HCT116 (cell line): ENCODE measurements at regions not wholly inside any gene's neighbourhood (a gene's known extent, or its start where the extent isn't known, plus 50 kb on each side); places are given as distances from the start of the nearest gene placed in this dataset.

Experiments used
- ATAC-seq: fragments of 200-7000 bp; cut with Tn5 transposase; 2 replicates; pipeline ENCODE4 v1.9.1; 2020; ENCODE audit warnings: mild to moderate bottlenecking, moderate library complexity
- BruUV-seq: library from RNA; stranded (reverse); fragments of 400-500 nt; replicated peaks from 2 replicates; lab custom pipeline; 2021; lab: Mats Ljungman, UMichigan
- CTCF ChIA-PET: fragments of 300-600 bp; sonication (Branson Sonifier 250); formaldehyde crosslinking; loops from one replicate; lab custom pipeline; 2021; ENCODE audit warnings: antibody characterized with exemption; lab: Charles Lee
- POLR2A ChIA-PET: fragments of 300-600, 350-600 bp; sonication (Branson Sonifier 250); formaldehyde crosslinking; loops from one replicate; lab custom pipeline; 2021; ENCODE audit warnings: antibody characterized with exemption; lab: Charles Lee
- RAD21 ChIA-PET, 2 experiments: fragments of 300-600 bp; sonication (Branson Sonifier 250); formaldehyde crosslinking; loops; one replicate each; lab custom pipeline; 2023; ENCODE audit warnings: low total read pairs in 2 of 2; ENCODE audit not compliant: uncharacterized antibody in 2 of 2, unreplicated experiment in 2 of 2, low non-redundant PET in 1 of 2; lab: Charles Lee
- DNase-seq: peaks from one replicate; pipeline ENCODE4 v3.0.0-alpha.2; 2010; ENCODE audit warnings: low read depth, low spot score
- H2AFZ ChIP-seq: fragments of 200-600 bp; shearing (Covaris generic), sonication (generic); 2 replicates; pipeline ENCODE4 v1.6.1; 2017; ENCODE audit warnings: low read depth, mixed run types, mixed read lengths, antibody characterized with exemption, low read length; ENCODE audit not compliant: poor library complexity, severe bottlenecking
- H3K27ac ChIP-seq: 2 replicates; pipeline ENCODE4 v1.5.1; 2012; ENCODE audit warnings: low read depth, low read length
- H3K27me3 ChIP-seq: fragments of 200-600 bp; sonication (generic); 2 replicates; pipeline ENCODE4 v1.6.1; 2016; ENCODE audit warnings: mixed run types, low read length, mixed read lengths; ENCODE audit not compliant: insufficient read depth
- H3K36me3 ChIP-seq, 2 experiments: fragments of 200-500 bp in 1 of 2; fragments of 200-600 bp in 1 of 2; sonication (Bioruptor generic) in 1 of 2; sonication (generic) in 1 of 2; 2 replicates each; pipeline versions ENCODE4 v1.5.1 to v1.6.1; 2014 to 2016; ENCODE audit warnings: low read length in 2 of 2, inconsistent platforms in 1 of 2, mixed read lengths in 1 of 2, mixed run types in 1 of 2; ENCODE audit not compliant: insufficient read depth in 2 of 2, control insufficient read depth in 1 of 2
- H3K4me1 ChIP-seq, 2 experiments: fragments of 200-600 bp in 1 of 2; sonication (generic) in 1 of 2; 2 replicates each; pipeline versions ENCODE4 v1.5.1 to v1.6.1; 2012 to 2017; ENCODE audit warnings: low read length in 2 of 2, inconsistent platforms in 1 of 2, mild to moderate bottlenecking in 1 of 2, mixed read lengths in 1 of 2, mixed run types in 1 of 2, moderate library complexity in 1 of 2; ENCODE audit not compliant: insufficient read depth in 2 of 2, control insufficient read depth in 1 of 2
- H3K4me2 ChIP-seq: fragments of 200-600 bp; sonication (generic); 2 replicates; pipeline ENCODE4 v1.6.1; 2017; ENCODE audit warnings: mixed run types, low read length, mixed read lengths
- H3K4me3 ChIP-seq, 2 experiments: fragments of 200-600 bp in 1 of 2; sonication (generic) in 1 of 2; replicated peaks in 1 of 2; 2 replicates each; pipeline ENCODE4 v1.5.1; 2011 to 2016; ENCODE audit warnings: low read length in 2 of 2, control low read depth in 1 of 2, low read depth in 1 of 2, mild to moderate bottlenecking in 1 of 2, mixed read lengths in 1 of 2, mixed run types in 1 of 2
- H3K79me2 ChIP-seq: fragments of 200-600 bp; sonication (generic); 2 replicates; pipeline ENCODE4 v1.6.1; 2017; ENCODE audit warnings: mild to moderate bottlenecking, mixed run types, low read length, moderate library complexity, mixed read lengths; ENCODE audit not compliant: insufficient read depth
- H3K9ac ChIP-seq: fragments of 200-600 bp; sonication (generic); 2 replicates; pipeline ENCODE4 v1.6.1; 2016; ENCODE audit warnings: low read length, mixed read lengths
- H3K9me2 ChIP-seq: fragments of 200-600 bp; sonication (generic), shearing (Covaris generic); 2 replicates; pipeline ENCODE4 v1.6.1; 2017; ENCODE audit warnings: mixed run types, mild to moderate bottlenecking, moderate library complexity; ENCODE audit not compliant: insufficient read depth
- H3K9me3 ChIP-seq, 2 experiments: fragments of 200-500 bp in 1 of 2; fragments of 200-600 bp in 1 of 2; sonication (Bioruptor generic) in 1 of 2; sonication (generic) in 1 of 2; 2 replicates each; pipeline ENCODE4 v1.6.1; 2014 to 2017; ENCODE audit warnings: low read length in 2 of 2, mixed read lengths in 2 of 2, inconsistent platforms in 1 of 2, low read depth in 1 of 2, mild to moderate bottlenecking in 1 of 2, mixed run types in 1 of 2, moderate library complexity in 1 of 2; ENCODE audit not compliant: control insufficient read depth in 1 of 2, insufficient read depth in 1 of 2
- H4K20me1 ChIP-seq: fragments of 200-600 bp; sonication (generic), shearing (Covaris generic); 2 replicates; pipeline ENCODE4 v1.6.1; 2017; ENCODE audit warnings: mixed run types, mild to moderate bottlenecking, moderate library complexity; ENCODE audit not compliant: insufficient read depth
- CBX3 ChIP-seq: IDR thresholded peaks from 2 replicates; pipeline ENCODE4 v1.6.1; 2012; ENCODE audit warnings: low read depth
- CEBPB ChIP-seq: IDR thresholded peaks from 2 replicates; pipeline ENCODE4 v1.6.1; 2012; ENCODE audit warnings: low read depth
- EGR1 ChIP-seq: IDR thresholded peaks from 2 replicates; pipeline ENCODE4 v1.6.1; 2012; ENCODE audit warnings: low read depth
- ELF1 ChIP-seq: IDR thresholded peaks from 2 replicates; pipeline ENCODE4 v1.6.1; 2012; ENCODE audit warnings: low read depth, borderline replicate concordance
- FOSL1 ChIP-seq: IDR thresholded peaks from 2 replicates; pipeline ENCODE4 v1.6.1; 2012; ENCODE audit warnings: low read depth
- JUND ChIP-seq: IDR thresholded peaks from 2 replicates; pipeline ENCODE4 v1.6.1; 2012
- SIN3A ChIP-seq: IDR thresholded peaks from 2 replicates; pipeline ENCODE4 v1.6.1; 2012; ENCODE audit warnings: low read depth
- SP1 ChIP-seq: IDR thresholded peaks from 2 replicates; pipeline ENCODE4 v1.6.1; 2012; ENCODE audit warnings: low read depth
- ZNF274 ChIP-seq: fragments of 200-500 bp; sonication (Bioruptor generic); IDR thresholded peaks from 2 replicates; pipeline ENCODE4 v1.6.1; 2014; ENCODE audit warnings: mild to moderate bottlenecking, low read depth, low read length, inconsistent platforms
- intact Hi-C: fragments of 100-400 bp; cut with micrococcal nuclease; formaldehyde crosslinking; loops from 2 replicates; pipeline ENCODE4 v1.10.0; 2022
- TF ChIP-seq, protein P1 (sequence below): IDR thresholded peaks from 2 replicates; pipeline ENCODE4 v1.6.1; 2012
- TF ChIP-seq, protein P2 (sequence below): IDR thresholded peaks from 2 replicates; pipeline ENCODE4 v1.6.1; 2011; ENCODE audit warnings: mild to moderate bottlenecking, low read length, moderate library complexity; ENCODE audit not compliant: insufficient replicate concordance; ENCODE audit errors: extremely low read depth

DNA sequence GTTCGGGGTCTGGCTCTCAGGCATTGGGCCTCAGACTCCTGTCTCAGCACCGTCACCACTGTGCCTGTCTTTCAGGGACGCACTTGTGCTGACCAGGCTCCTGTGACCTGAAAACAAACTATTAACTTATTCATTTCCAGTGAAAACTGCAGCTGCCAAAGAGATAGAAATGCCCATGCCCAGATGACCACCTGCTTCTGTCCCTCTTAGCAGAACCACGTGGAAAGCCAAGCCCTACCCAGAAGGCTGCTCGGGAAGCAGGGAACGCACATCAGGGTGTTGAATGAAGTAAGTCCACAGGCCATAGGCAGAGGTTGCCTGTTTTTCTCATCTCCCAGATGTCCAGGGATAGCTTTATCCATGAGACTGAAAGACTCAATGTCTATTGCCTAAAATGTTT is 219.3 kb downstream of the EBLN2 start:
- no TSS peak for BruUV-seq
- no peak for DNase-seq
- H3K4me3 ChIP-seq, result no peak overlapping the region
- H3K9me3 ChIP-seq, result no peaks in the 10 kb centered on the region
- no peaks in the 10 kb centered on the region for H4K20me1 ChIP-seq
- intact Hi-C loops, result no loop called here
- H2AFZ ChIP-seq, result no peak overlapping the region
- ATAC-seq, result no peak
- no peak overlapping the region for H3K27ac ChIP-seq
- no peaks in the 10 kb centered on the region for H3K79me2 ChIP-seq
- no peak overlapping the region for H3K9ac ChIP-seq
- no peak overlapping the region for H3K4me2 ChIP-seq
- H3K9me2 ChIP-seq, result no peaks in the 10 kb centered on the region
- no peaks in the 10 kb centered on the region for H3K4me1 ChIP-seq
- TF ChIP-seq SP1 (no peak), EGR1 (no peak), ZNF274 (no peak), SIN3A (no peak), CBX3 (no peak), JUND (no peak), ELF1 (no peak), FOSL1 (no peak), CEBPB (no peak)
- TF ChIP-seq, protein P1, sequence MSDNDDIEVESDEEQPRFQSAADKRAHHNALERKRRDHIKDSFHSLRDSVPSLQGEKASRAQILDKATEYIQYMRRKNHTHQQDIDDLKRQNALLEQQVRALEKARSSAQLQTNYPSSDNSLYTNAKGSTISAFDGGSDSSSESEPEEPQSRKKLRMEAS, result no peak
- TF ChIP-seq, protein P2, sequence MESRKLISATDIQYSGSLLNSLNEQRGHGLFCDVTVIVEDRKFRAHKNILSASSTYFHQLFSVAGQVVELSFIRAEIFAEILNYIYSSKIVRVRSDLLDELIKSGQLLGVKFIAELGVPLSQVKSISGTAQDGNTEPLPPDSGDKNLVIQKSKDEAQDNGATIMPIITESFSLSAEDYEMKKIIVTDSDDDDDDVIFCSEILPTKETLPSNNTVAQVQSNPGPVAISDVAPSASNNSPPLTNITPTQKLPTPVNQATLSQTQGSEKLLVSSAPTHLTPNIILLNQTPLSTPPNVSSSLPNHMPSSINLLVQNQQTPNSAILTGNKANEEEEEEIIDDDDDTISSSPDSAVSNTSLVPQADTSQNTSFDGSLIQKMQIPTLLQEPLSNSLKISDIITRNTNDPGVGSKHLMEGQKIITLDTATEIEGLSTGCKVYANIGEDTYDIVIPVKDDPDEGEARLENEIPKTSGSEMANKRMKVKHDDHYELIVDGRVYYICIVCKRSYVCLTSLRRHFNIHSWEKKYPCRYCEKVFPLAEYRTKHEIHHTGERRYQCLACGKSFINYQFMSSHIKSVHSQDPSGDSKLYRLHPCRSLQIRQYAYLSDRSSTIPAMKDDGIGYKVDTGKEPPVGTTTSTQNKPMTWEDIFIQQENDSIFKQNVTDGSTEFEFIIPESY, result no peak
- H3K27me3 ChIP-seq, result peaks cover 13% of the 10 kb centered on the region
- H3K36me3 ChIP-seq, result no peaks in the 10 kb centered on the region
- ChIA-PET RAD21 (no interaction called here), POLR2A (no interaction called here), CTCF (no interaction called here)

DNA sequence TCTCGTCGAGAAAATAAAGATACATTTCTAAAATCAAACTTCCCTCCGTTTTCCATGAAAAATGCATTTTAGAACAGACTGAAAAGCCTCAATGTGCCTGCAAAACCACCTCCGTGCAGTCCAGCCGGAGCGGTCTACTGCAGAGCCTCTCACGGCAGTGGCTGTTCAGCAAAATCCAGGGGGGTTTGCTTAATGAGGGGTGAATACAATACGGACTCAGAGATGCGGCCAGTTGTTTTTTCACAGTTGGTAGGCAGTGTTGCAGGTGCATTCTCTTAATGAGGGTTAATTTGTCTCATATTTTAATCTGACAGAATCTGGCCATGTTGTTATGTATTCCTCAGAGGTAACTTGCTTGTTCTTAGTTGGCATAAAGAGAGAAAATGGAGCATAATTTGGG is 223.0 kb downstream of the EBLN2 start:
- Histone ChIP-seq H3K36me3 (no peaks in the 10 kb centered on the region), H3K4me2 (no peak overlapping the region), H3K9me2 (no peaks in the 10 kb centered on the region), H3K9ac (no peak overlapping the region), H3K79me2 (no peaks in the 10 kb centered on the region), H4K20me1 (no peaks in the 10 kb centered on the region), H3K4me1 (no peaks in the 10 kb centered on the region), H3K4me3 (no peak overlapping the region), H2AFZ (no peak overlapping the region), H3K27me3 (peaks cover 21% of the 10 kb centered on the region; the same call in 1 of the 2 replicates), H3K9me3 (no peaks in the 10 kb centered on the region), H3K27ac (no peak overlapping the region)
- ATAC-seq, result no peak
- BruUV-seq, result no TSS peak
- ChIA-PET RAD21 (no interaction called here), CTCF (no interaction called here), POLR2A (no interaction called here)
- intact Hi-C loops, result no loop called here
- no peak for DNase-seq
- TF ChIP-seq ELF1 (no peak), SP1 (no peak)
